Spleen (tissue), 11 donors: ENCODE measurements at regions not wholly inside any gene's neighbourhood (a gene's known extent, or its start where the extent isn't known, plus 50 kb on each side); places are given as distances from the start of the nearest gene placed in this dataset.

Experiments used
- DNase-seq: peaks from one replicate; pipeline ENCODE4 v3.0.0-alpha.2; 2020
- H3K27ac ChIP-seq, 8 donors: fragments of 200-600 bp; sonication (generic) in 7 of 8; 1 replicate in 4 of 8; 2 replicates in 4 of 8; pipeline versions ENCODE4 v1.5.0 to v1.8.0; 2016 to 2021; ENCODE audit warnings: inconsistent platforms in 4 of 8, mild to moderate bottlenecking in 4 of 8, moderate library complexity in 1 of 8
- H3K27me3 ChIP-seq, 7 donors: fragments of 200-600 bp; sonication (generic) in 6 of 7; replicated peaks in 1 of 7; 1 replicate in 4 of 7; 2 replicates in 3 of 7; pipeline versions ENCODE4 v1.5.0 to v1.8.0; 2016 to 2021; ENCODE audit warnings: inconsistent platforms in 3 of 7, mild to moderate bottlenecking in 1 of 7
- H3K36me3 ChIP-seq, 6 donors: fragments of 200-600 bp; sonication (generic) in 5 of 6; 1 replicate in 4 of 6; 2 replicates in 2 of 6; pipeline versions ENCODE4 v1.5.0 to v1.8.0; 2016 to 2021; ENCODE audit warnings: inconsistent platforms in 2 of 6
- H3K4me1 ChIP-seq, 6 donors: fragments of 200-600 bp; sonication (generic) in 5 of 6; 1 replicate in 3 of 6; 2 replicates in 3 of 6; pipeline versions ENCODE4 v1.5.0 to v1.8.0; 2016 to 2021; ENCODE audit warnings: inconsistent platforms in 3 of 6
- H3K4me3 ChIP-seq, 8 donors: fragments of 200-600 bp; sonication (generic) in 7 of 8; 1 replicate in 4 of 8; 2 replicates in 4 of 8; pipeline versions ENCODE4 v1.5.0 to v1.8.0; 2016 to 2021; ENCODE audit warnings: inconsistent platforms in 4 of 8, mild to moderate bottlenecking in 4 of 8, moderate library complexity in 2 of 8
- H3K9me3 ChIP-seq, 8 donors: fragments of 200-600 bp; sonication (generic) in 7 of 8; 1 replicate in 4 of 8; 2 replicates in 4 of 8; pipeline versions ENCODE4 v1.5.0 to v1.8.0; 2016 to 2021; ENCODE audit warnings: inconsistent platforms in 4 of 8
- POLR2A ChIP-seq, 3 donors: fragments of 450-650 bp; IDR thresholded peaks; one replicate each; pipeline ENCODE4 v1.5.1; 2017; ENCODE audit warnings: antibody characterized with exemption in 3 of 3, mild to moderate bottlenecking in 1 of 3
- POLR2AphosphoS5 ChIP-seq, 3 donors: sonication (generic); formaldehyde crosslinking; IDR thresholded peaks; one replicate each; pipeline ENCODE4 v1.5.1; 2017; ENCODE audit warnings: antibody characterized with exemption in 3 of 3
- WGBS, 5 donors: extraction: QIAGEN DNeasy Blood & Tissue Kit in 3 of 5; methylation state at CpG; one replicate each; pipeline versions ENCODE4 v1.1.5 to v1.1.7; 2013 to 2018; 5-methylcytosine and 5-hydroxymethylcytosine counted together
- intact Hi-C: fragments of 100-400 bp; cut with DNase I; formaldehyde crosslinking; loops from one replicate; pipeline ENCODE4 v1.15.0; 2023; ENCODE audit warnings: low total_unique reads
- TF ChIP-seq, protein P1 (sequence below), 11 experiments: fragments of 200-600 bp in 7 of 11; fragments of 450-650 bp in 4 of 11; sonication (generic) in 4 of 11; IDR thresholded peaks in 8 of 11; conservative IDR thresholded peaks in 3 of 11; 1 replicate in 7 of 11; 2 replicates in 4 of 11; pipeline versions ENCODE4 v1.4.0 to v1.8.0; 2016 to 2021; ENCODE audit warnings: antibody characterized with exemption in 11 of 11, inconsistent platforms in 4 of 11, mild to moderate bottlenecking in 1 of 11
- donor health status: healthy with polysubstance abuse.
- donor health status: DM: no; HTN: no; CAD: no; lungs with moderate emphysema.
- donor health status: DM: no; HTN: no; CAD: no.
- donor health status: Bipolar disorder and iron deficiency.
- donor health status: healthy.
- donor health status: DM: no; HTN: no; CAD: no.
- donor health status: DM: yes; HTN: yes; CAD: no.

- Histone ChIP-seq H3K36me3 (no peaks in the 10 kb centered on the region), H3K4me3 (no peak overlapping the region), H3K27ac (no peak overlapping the region), H3K27me3 (no peaks in the 10 kb centered on the region), H3K9me3 (peaks cover 0 to 12% (median 1%) of the 10 kb centered on the region in 8 donors), H3K4me1 (no peaks in the 10 kb centered on the region)
- intact Hi-C loops: no loop called here
- 13 to 32% (median 19%) methylated on average over 1 of the region's 1 CpG for WGBS, 5 donors
- TF ChIP-seq, protein P1, sequence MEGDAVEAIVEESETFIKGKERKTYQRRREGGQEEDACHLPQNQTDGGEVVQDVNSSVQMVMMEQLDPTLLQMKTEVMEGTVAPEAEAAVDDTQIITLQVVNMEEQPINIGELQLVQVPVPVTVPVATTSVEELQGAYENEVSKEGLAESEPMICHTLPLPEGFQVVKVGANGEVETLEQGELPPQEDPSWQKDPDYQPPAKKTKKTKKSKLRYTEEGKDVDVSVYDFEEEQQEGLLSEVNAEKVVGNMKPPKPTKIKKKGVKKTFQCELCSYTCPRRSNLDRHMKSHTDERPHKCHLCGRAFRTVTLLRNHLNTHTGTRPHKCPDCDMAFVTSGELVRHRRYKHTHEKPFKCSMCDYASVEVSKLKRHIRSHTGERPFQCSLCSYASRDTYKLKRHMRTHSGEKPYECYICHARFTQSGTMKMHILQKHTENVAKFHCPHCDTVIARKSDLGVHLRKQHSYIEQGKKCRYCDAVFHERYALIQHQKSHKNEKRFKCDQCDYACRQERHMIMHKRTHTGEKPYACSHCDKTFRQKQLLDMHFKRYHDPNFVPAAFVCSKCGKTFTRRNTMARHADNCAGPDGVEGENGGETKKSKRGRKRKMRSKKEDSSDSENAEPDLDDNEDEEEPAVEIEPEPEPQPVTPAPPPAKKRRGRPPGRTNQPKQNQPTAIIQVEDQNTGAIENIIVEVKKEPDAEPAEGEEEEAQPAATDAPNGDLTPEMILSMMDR (IDR thresholded peaks at IDR 0.05 in 8 of 11, conservative IDR thresholded peaks at IDR 0.05 in 3 of 11): no peak
- TF ChIP-seq POLR2A (IDR thresholded peaks at IDR 0.05) (no peak), POLR2AphosphoS5 (IDR thresholded peaks at IDR 0.05) (no peak)
- no peak for DNase-seq
Measured at GRCh38 chr4:60743654-60744053, 456.5 kb upstream of the ADGRL3 start.

- H3K27me3 ChIP-seq: no peaks in the 10 kb centered on the region
- H3K4me1 ChIP-seq: no peaks in the 10 kb centered on the region
- no peak for DNase-seq
- H3K9me3 ChIP-seq: peaks cover 0 to 12% (median 1%) of the 10 kb centered on the region in 8 donors
- no peak overlapping the region for H3K4me3 ChIP-seq
- H3K36me3 ChIP-seq: no peaks in the 10 kb centered on the region
- WGBS, 5 donors: 23 to 51% (median 33%) methylated on average over 2 of the region's 2 CpGs
- H3K27ac ChIP-seq: no peak overlapping the region
- TF ChIP-seq POLR2A (IDR thresholded peaks at IDR 0.05) (no peak), POLR2AphosphoS5 (IDR thresholded peaks at IDR 0.05) (no peak)
- TF ChIP-seq, protein P1 (IDR thresholded peaks at IDR 0.05 in 8 of 11, conservative IDR thresholded peaks at IDR 0.05 in 3 of 11): no peak
- intact Hi-C loops: no loop called here
Measured at GRCh38 chr4:60744767-60745166, 455.4 kb upstream of the ADGRL3 start.

- WGBS, 5 donors: 58 to 83% (median 70%) methylated on average over 3 of the region's 3 CpGs
- H3K4me1 ChIP-seq: no peaks in the 10 kb centered on the region
Measured at GRCh38 chr4:60745800-60746571, 454.1 kb upstream of the ADGRL3 start.

DNA sequence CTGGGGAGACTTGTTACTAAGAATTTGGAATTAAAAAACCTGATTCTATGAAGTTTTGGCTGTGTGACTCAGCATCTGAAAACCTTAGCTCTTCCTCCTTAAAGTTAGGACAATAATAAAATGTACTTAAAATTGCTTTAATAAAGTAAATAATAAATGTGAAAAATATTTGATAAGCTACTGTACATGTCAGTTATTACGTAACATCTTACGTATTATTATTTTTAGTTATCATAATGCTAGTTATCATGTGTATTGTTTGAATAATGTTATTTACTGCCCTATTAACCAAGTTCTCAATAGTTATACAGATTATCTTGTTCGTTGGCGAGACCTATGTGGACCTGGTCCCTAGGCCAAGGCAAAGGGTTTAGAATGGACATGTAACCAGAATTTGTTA lies 449.2 kb upstream of the ADGRL3 start:
- 78 to 91% (median 84%) methylated on average over 4 of the region's 4 CpGs for WGBS, 5 donors
- Histone ChIP-seq H3K4me3 (no peak overlapping the region), H3K27me3 (no peaks in the 10 kb centered on the region), H3K36me3 (no peaks in the 10 kb centered on the region), H3K4me1 (no peaks in the 10 kb centered on the region), H3K27ac (no peak overlapping the region), H3K9me3 (peaks cover 0 to 18% (median 0%) of the 10 kb centered on the region in 8 donors)
- intact Hi-C loops: no loop called here
- TF ChIP-seq, protein P1 (IDR thresholded peaks at IDR 0.05 in 8 of 11, conservative IDR thresholded peaks at IDR 0.05 in 3 of 11): no peak
- TF ChIP-seq POLR2AphosphoS5 (IDR thresholded peaks at IDR 0.05): no peak
- no peak for TF ChIP-seq POLR2A (IDR thresholded peaks at IDR 0.05)
- DNase-seq: no peak

More at GRCh38 chr4:60745800-60746571, 454.1 kb upstream of the ADGRL3 start:
- Histone ChIP-seq H3K27me3 (no peaks in the 10 kb centered on the region), H3K4me3 (no peak overlapping the region), H3K36me3 (no peaks in the 10 kb centered on the region), H3K27ac (no peak overlapping the region), H3K9me3 (peaks cover 0 to 12% (median 1%) of the 10 kb centered on the region in 8 donors)
- no peak for DNase-seq
- intact Hi-C loops: no loop called here
- TF ChIP-seq, protein P1 (IDR thresholded peaks at IDR 0.05 in 8 of 11, conservative IDR thresholded peaks at IDR 0.05 in 3 of 11): no peak
- no peak for TF ChIP-seq POLR2A (IDR thresholded peaks at IDR 0.05)
- TF ChIP-seq POLR2AphosphoS5 (IDR thresholded peaks at IDR 0.05): no peak
